HAP-1 (cell line): ENCODE measurements at regions not wholly inside any gene's neighbourhood (a gene's known extent, or its start where the extent isn't known, plus 50 kb on each side); places are given as distances from the start of the nearest gene placed in this dataset.

ENCODE experiments used
- DNase-seq, 2 experiments: peaks; one replicate each; pipeline ENCODE4 v3.0.0-alpha.2; 2016 to 2020; ENCODE audit warnings: low spot score in 2 of 2
- H3K27me3 ChIP-seq: fragments of 250-450 bp; sonication (Bioruptor Pico); 2 replicates; pipeline ENCODE4 v1.5.1; 2020; ENCODE audit warnings: low read depth, mild to moderate bottlenecking, moderate library complexity
- H3K36me3 ChIP-seq: fragments of 250-450 bp; sonication (Bioruptor Pico); replicated peaks from 2 replicates; pipeline ENCODE4 v1.5.1; 2020; ENCODE audit warnings: mild to moderate bottlenecking
- H3K4me1 ChIP-seq: fragments of 250-450 bp; sonication (Bioruptor Pico); 2 replicates; pipeline ENCODE4 v1.5.1; 2020; ENCODE audit warnings: mild to moderate bottlenecking
- H3K4me3 ChIP-seq: fragments of 250-450 bp; sonication (Bioruptor Pico); 2 replicates; pipeline ENCODE4 v1.5.1; 2020; ENCODE audit warnings: mild to moderate bottlenecking, moderate library complexity
- H3K9me3 ChIP-seq: fragments of 250-450 bp; sonication (Bioruptor Pico); 2 replicates; pipeline ENCODE4 v1.5.1; 2020; ENCODE audit warnings: mild to moderate bottlenecking, moderate library complexity
- in situ Hi-C: fragments of 300-500 bp; cut with MboI; formaldehyde crosslinking; loops from 3 replicates; pipeline ENCODE4 v1.14.3; 2020; ENCODE audit warnings: low sequenced_read_pairs, inconsistent platforms, mixed read lengths

DNA sequence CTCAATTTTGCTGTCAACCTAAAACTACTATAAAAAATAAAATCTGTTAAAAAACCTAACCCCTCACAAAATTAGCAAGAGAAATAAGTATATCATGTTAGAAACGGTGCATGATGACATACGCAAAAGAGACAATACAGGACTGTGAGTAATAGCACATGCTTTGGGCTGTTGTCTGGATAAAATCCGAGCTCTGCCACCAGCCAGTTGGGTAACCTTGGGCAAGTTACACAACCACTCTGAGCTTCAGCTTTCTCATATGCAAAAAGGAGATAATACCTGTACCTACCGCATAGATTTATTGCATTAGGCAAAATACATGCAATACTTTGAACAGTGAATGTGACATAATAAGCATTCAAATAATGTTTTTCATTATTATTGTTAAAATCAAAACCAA is 481.7 kb downstream of the TLE1 start:
- no peaks in the 10 kb centered on the region for H3K27me3 ChIP-seq
- in situ Hi-C loops: no loop called here
- H3K36me3 ChIP-seq: no peaks in the 10 kb centered on the region
- no peaks in the 10 kb centered on the region for H3K9me3 ChIP-seq
- H3K4me3 ChIP-seq: no peak overlapping the region
- no peaks in the 10 kb centered on the region for H3K4me1 ChIP-seq
- no peak for DNase-seq

DNA sequence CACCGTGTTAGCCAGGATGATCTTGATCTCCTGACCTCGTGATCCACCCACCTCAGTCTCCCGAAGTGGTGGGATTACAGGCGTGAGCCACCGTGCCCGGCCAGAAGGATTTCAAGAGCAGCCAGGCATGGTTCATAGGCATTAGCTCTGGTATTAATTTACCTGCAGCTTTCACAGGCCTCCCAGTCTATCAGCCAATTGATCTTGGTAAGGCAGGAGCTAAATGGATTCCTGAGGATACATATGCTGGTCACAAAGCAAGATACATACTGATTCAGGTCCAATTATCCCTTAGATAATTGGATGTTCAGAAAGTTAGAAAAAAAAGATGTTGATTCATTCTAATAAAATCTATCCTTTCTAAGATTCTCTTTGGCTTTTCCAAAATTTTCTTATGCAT is 487.1 kb downstream of the TLE1 start:
- H3K27me3 ChIP-seq: no peaks in the 10 kb centered on the region
- no peaks in the 10 kb centered on the region for H3K4me1 ChIP-seq
- DNase-seq: no peak
- H3K9me3 ChIP-seq: no peaks in the 10 kb centered on the region
- no peaks in the 10 kb centered on the region for H3K36me3 ChIP-seq
- in situ Hi-C loops: no loop called here
- no peak overlapping the region for H3K4me3 ChIP-seq

DNA sequence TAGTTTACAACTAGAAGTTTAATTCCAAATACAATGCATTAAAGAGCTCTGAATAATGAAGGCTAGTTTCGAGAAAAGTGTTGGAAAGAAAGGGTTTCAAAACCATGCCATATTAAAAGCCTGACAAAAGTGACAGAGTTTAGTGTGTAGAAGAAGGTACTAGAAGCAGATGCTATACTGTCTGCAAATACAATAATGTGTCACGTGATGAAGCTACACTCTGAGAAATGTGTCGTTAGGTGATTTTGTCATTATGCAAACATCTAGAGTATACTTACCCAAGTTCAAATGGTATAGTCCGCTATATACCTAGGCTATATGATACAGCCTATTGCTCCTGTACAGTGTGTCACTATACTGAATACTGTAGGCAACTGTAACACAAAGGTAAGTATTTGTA is 494.1 kb downstream of the TLE1 start:
- H3K9me3 ChIP-seq: no peaks in the 10 kb centered on the region
- no peak for DNase-seq
- no peaks in the 10 kb centered on the region for H3K27me3 ChIP-seq
- no peaks in the 10 kb centered on the region for H3K36me3 ChIP-seq
- in situ Hi-C loops: no loop called here
- H3K4me3 ChIP-seq: no peak overlapping the region
- H3K4me1 ChIP-seq: no peaks in the 10 kb centered on the region

DNA sequence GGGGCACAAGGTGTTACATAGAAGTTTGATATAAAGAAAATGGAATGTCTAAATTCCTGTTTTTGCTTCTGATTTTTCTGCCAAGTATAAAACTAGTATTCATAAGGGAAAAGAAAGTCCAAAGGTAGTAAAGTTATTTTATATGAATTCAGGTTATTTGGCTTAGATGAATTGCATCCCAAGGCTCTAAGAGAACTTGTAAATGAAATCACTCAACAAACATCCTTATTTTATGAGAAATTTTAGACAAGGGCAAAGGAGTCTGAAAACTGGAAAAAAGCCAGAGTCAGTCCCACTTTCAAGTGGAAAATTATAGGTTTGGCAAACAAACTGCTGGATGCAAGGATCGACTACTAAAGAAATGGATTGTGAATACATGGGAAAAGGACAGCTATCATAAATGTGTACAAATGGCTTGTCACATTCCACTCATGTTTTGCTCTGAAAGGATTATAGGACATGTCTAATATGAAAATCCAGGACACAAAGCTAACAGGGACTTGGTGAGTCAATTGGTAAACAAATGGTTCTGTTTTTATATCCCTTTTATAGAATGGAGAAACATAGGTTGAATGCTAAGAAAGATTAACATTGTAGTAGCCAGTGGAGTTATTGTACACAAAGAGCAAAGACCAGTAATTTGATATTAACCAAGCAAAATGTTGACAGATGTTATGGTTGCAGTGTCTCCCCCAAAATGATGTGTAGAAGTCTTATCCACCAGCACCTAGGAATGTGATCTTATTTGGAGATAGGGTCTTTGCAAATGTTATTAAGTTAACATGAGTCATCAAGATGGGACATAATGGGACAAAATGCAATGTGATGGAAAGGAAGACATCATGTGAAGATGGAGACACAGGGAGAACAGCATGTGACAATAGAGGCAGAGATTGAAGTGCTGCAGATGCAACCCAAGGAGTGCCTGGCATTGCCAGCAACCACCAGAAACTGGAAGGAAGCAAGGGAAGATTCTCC is 495.7 kb downstream of the TLE1 start:
- no peak for DNase-seq
- H3K27me3 ChIP-seq: no peaks in the 10 kb centered on the region
- in situ Hi-C loops: no loop called here
- H3K36me3 ChIP-seq: no peaks in the 10 kb centered on the region
- no peaks in the 10 kb centered on the region for H3K4me1 ChIP-seq
- H3K4me3 ChIP-seq: no peak overlapping the region
- no peaks in the 10 kb centered on the region for H3K9me3 ChIP-seq

DNA sequence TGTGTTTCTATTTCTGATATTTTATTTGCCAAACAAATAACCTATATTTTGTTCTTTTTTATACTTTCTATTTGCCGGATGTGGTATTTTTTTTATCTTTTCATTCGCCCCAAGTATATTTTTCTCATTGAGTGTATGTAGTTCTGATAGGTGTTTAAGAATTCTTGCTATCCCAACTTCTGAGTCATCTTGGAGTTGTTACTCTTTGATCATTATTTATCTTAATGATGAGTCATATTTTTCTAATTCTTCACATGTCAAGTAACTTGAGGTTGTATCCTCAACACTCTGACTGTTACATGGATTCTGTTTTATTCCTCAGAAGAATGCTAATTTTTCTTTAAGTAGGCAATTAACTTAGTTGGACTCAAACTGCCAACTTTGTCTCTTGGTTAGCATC is 498.1 kb downstream of the TLE1 start:
- no peak overlapping the region for H3K4me3 ChIP-seq
- DNase-seq: no peak
- in situ Hi-C loops: no loop called here

DNA sequence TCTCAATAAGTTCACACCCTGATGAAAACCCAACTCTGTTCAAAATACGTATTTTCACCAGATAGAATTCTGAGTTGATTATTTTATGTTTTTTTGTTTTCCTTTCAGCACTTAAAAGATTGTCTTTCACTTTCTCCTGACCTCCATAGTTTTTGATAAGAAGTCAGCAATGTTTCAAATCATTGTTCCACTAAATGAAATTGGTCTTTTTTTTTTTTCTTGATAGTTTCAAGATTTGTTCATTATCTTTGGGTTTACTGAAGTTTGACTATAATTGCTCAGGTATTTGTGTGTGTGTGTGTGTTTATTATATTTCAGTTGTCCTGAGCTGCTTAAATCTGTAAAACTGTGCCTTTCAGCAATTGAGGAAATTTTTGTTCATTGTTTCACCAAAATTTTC is 498.7 kb downstream of the TLE1 start:
- DNase-seq: no peak
- no peaks in the 10 kb centered on the region for H3K27me3 ChIP-seq
- H3K36me3 ChIP-seq: no peaks in the 10 kb centered on the region
- in situ Hi-C loops: no loop called here
- H3K4me1 ChIP-seq: no peaks in the 10 kb centered on the region
- 0 out of 2 replicates have a peak, but pooled peaks cover 2% of the 10 kb centered on the region for H3K9me3 ChIP-seq
- no peak overlapping the region for H3K4me3 ChIP-seq

More for the DNA sequence above, 498.1 kb downstream of the TLE1 start:
- H3K9me3 ChIP-seq: 0 out of 2 replicates have a peak, but pooled peaks cover 2% of the 10 kb centered on the region
- no peaks in the 10 kb centered on the region for H3K36me3 ChIP-seq
- H3K27me3 ChIP-seq: no peaks in the 10 kb centered on the region
- H3K4me1 ChIP-seq: no peaks in the 10 kb centered on the region

DNA sequence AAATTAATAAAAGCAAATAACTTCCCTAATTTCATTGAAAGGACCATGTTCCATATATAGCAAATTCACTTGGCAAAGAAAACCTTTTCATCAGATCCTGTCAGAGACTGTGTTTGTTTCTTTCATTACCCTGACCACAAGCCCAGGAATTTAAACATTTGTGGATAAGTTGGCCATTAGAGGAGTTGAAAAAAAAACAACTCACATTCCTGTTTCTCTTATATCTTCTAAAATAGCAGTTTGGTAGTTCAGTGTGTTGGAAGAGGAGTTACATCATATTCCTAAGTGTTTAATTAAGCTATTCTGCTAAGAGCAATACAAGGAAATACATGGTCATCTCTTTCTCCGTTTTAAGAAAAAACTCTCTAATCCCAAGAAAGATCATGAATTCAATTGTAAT is 505.6 kb downstream of the TLE1 start:
- Histone ChIP-seq H3K4me1 (no peaks in the 10 kb centered on the region), H3K9me3 (0 out of 2 replicates have a peak, but pooled peaks cover 2% of the 10 kb centered on the region), H3K36me3 (no peaks in the 10 kb centered on the region), H3K4me3 (no peak overlapping the region), H3K27me3 (no peaks in the 10 kb centered on the region)
- in situ Hi-C loops: no loop called here
- no peak for DNase-seq

DNA sequence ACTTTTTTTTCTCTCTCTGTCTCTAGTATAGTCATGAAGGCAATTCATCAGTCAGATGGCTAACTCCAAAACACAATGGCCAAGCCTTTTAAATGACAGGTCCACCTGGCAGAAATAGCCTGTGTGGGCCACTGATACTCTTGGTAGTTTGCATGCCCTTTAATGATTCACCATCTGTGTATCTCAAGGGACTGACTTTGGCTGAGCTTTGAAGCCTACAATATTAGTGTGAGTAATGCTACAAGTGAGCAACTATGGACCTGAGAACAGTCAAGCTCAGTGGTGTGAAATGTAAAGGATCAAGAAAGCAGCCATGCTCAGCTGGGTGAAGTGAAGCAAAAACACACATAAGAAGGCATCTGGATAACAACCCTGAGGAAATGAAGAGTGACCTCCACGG is 506.9 kb downstream of the TLE1 start:
- H3K4me3 ChIP-seq: no peak overlapping the region
- no peaks in the 10 kb centered on the region for H3K9me3 ChIP-seq
- no peaks in the 10 kb centered on the region for H3K4me1 ChIP-seq
- no peak for DNase-seq
- H3K36me3 ChIP-seq: no peaks in the 10 kb centered on the region
- H3K27me3 ChIP-seq: no peaks in the 10 kb centered on the region
- in situ Hi-C loops: no loop called here

DNA sequence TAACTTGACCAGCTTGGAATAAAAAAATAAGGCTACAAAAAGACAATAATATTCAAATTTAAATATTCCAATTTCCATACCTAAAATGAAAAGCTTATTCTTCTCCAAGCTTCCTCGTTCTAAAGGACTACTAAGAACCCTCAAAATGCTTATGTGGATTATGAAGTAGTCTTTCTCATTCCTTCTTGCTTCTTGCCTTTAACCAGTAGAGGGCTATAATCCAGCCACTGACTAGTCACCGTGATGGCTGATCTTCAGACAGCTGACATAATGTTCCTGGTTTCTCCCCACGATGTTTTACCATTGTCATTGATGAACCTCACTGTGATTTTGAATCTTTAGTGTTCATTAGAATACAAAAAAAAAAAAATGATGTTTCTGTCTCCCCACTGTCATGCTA is 515.3 kb downstream of the TLE1 start:
- no peak for DNase-seq
- H3K4me3 ChIP-seq: no peak overlapping the region
- no peaks in the 10 kb centered on the region for H3K27me3 ChIP-seq
- H3K9me3 ChIP-seq: no peaks in the 10 kb centered on the region
- in situ Hi-C loops: no loop called here
- no peaks in the 10 kb centered on the region for H3K36me3 ChIP-seq
- no peaks in the 10 kb centered on the region for H3K4me1 ChIP-seq

DNA sequence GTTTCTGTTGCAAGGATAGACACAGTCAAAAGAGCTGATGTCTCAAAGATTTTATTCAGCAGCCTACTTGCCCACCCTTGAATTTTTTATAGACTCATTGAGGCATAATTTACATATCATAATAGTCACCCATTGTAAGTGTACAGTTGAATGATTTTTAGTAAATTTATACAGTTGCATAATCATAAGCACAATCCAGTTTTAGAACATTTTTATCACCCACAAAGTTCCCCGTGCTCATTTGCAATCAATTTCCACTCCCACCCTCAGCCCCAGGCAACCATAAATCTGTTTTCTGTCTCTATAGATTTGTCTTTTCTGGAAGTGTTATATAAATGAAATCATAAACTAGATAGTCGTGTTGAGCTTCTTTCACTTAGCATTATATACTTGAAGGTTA is 517.7 kb downstream of the TLE1 start:
- no peaks in the 10 kb centered on the region for H3K4me1 ChIP-seq
- no peaks in the 10 kb centered on the region for H3K9me3 ChIP-seq
- H3K27me3 ChIP-seq: no peaks in the 10 kb centered on the region
- in situ Hi-C loops: no loop called here
- no peak for DNase-seq
- H3K36me3 ChIP-seq: no peaks in the 10 kb centered on the region
- H3K4me3 ChIP-seq: no peak overlapping the region

DNA sequence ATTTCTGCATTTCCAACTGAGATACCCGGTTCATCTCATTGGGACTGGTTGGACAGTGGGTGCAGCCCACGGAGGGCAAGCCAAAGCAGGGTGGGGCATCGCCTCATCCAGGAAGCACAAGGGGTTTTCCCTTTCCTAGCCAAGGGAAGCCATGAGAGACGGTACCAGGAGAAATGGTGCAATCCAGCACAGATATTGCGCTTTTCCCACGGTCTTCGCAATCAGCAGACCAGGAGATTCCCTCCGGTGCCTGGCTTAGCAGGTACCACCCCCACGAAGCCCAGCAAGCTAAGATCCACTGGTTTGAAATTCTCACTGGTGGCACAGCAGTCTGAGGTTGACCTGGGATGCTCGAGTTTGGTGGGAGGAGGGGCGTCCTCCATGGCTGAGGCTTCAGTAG is 527.0 kb downstream of the TLE1 start:
- no peak for DNase-seq
- Histone ChIP-seq H3K36me3 (no peaks in the 10 kb centered on the region), H3K27me3 (no peaks in the 10 kb centered on the region), H3K4me3 (no peak overlapping the region), H3K9me3 (no peaks in the 10 kb centered on the region), H3K4me1 (no peaks in the 10 kb centered on the region)
- in situ Hi-C loops: no loop called here

DNA sequence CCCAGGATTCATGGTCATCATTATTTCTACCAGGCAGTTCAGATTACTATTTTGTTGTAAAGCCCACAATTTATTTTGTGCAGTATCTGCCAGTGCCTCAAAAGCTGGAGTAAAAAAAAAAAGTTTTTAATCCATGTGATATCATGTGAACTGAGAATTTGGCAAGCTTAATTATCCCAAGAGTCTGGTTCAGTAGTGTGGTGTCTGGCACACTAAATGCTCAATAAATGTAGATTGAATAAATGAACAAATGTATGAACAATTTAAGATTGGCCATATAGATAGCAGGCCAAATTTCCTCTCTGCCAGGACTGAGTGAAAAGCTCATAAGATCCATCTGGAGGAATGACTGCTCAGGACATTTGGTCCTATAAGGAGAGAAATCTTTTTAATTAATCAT is 533.0 kb downstream of the TLE1 start:
- Histone ChIP-seq H3K27me3 (no peaks in the 10 kb centered on the region), H3K9me3 (no peaks in the 10 kb centered on the region), H3K4me1 (no peaks in the 10 kb centered on the region), H3K36me3 (no peaks in the 10 kb centered on the region), H3K4me3 (no peak overlapping the region)
- in situ Hi-C loops: no loop called here
- no peak for DNase-seq

DNA sequence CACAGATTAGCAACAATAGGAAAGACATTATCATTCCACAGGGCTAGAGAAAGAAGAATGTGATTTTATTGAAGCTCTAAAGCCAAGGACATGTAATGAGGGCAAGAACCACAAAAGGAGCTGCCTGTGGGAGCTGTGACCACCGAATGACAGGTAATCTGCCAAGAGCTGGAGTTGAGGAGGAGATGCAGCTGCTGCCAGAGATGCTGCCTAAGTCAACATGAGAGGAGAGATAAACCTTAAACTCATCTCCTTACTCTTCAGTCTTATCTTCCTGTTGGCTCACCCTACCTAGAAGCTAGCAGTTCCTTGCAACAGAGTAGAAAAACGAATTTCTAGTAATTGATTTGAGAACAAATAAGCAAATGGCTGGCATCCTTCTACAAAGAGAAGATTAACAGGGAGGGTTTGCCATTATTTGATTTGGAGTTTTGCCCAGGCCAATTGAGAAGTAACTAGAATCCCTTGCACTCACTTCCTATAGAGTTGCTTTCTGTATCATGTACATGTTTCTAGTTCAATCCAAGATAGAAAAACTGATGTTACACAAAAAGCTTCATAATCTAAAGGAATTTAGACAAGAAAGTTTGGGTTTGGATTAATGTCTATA is 539.2 kb downstream of the TLE1 start:
- H3K4me3 ChIP-seq: no peak overlapping the region
- no peaks in the 10 kb centered on the region for H3K36me3 ChIP-seq
- DNase-seq: no peak
- H3K9me3 ChIP-seq: no peaks in the 10 kb centered on the region
- no peaks in the 10 kb centered on the region for H3K27me3 ChIP-seq
- H3K4me1 ChIP-seq: no peaks in the 10 kb centered on the region
- in situ Hi-C loops: no loop called here

DNA sequence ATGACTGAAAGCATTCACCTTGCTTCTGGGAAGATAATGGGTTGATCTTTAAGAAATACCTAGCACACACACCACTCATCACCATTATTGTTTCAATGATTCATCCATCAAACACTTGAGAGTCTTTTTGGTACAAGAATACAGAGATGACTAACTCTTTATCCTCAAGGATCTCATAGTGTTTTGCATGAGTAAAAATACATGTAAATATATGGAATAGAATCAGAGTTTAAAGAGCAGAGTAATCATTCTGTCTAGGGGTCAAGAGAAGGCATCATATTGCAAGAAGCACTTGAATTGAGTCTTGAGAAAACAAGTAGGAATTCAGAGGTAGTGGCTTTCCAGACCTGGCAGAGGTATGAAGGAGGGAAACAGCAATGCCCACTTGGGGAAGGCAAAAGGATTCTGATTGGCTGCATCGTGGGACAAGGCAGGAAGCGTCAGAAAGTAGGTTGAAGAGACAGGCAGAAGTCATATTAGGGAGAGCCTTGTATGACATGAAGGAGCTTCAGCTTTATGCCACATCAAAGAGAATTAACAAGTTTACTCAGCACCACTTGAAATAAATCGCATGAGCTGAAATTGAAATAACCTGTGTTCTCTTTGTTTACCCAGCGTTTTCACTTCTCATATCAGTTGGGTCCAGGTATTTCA is 542.5 kb downstream of the TLE1 start:
- in situ Hi-C loops: no loop called here
- no peak overlapping the region for H3K4me3 ChIP-seq
- H3K9me3 ChIP-seq: no peaks in the 10 kb centered on the region
- no peaks in the 10 kb centered on the region for H3K36me3 ChIP-seq
- no peak for DNase-seq
- H3K27me3 ChIP-seq: no peaks in the 10 kb centered on the region
- no peaks in the 10 kb centered on the region for H3K4me1 ChIP-seq
